A549 (cell line): ENCODE measurements at regions not wholly inside any gene's neighbourhood (a gene's known extent, or its start where the extent isn't known, plus 50 kb on each side); places are given as distances from the start of the nearest gene placed in this dataset.
"Not testable (repeated sequence)": the region's sequence is repeated elsewhere in the genome, so short reads cannot be mapped to it uniquely, and the experiment has no call there.

Source experiments
- ATAC-seq, 2 experiments: fragments of 200-7000 bp in 1 of 2; fragments of >200 bp in 1 of 2; cut with Nextera tagmentation in 1 of 2; cut with Tn5 transposase in 1 of 2; 3 replicates each; pipeline versions ENCODE4 v1.8.0 to v1.9.1; 2018 to 2020; ENCODE audit warnings: mild to moderate bottlenecking in 1 of 2, moderate library complexity in 1 of 2
- CTCF ChIA-PET: fragments of 300-600 bp; sonication (Branson Sonifier 250); formaldehyde crosslinking; extraction: SDS; loops from one replicate; lab custom pipeline; 2021; ENCODE audit warnings: antibody characterized with exemption, inconsistent platforms; lab: Yijun Ruan, JAX
- POLR2A ChIA-PET: fragments of 350-600 bp; formaldehyde crosslinking; extraction: SDS; loops from one replicate; lab custom pipeline; 2021; ENCODE audit warnings: antibody characterized with exemption, inconsistent platforms; lab: Yijun Ruan, JAX
- DNase-seq, 2 experiments: peaks; one replicate each; pipeline versions ENCODE4 v3.0.0 to v3.0.0-alpha.2; 2011 to 2016; ENCODE audit warnings: low read depth in 1 of 2, low spot score in 1 of 2
- FAIRE-seq: peaks from 2 replicates; lab custom pipeline; 2011; peaks lifted over from hg19 to GRCh38; lab: Jason Lieb, UNC
- H3K27ac ChIP-seq, 2 experiments: fragments of >200 bp; sonication (Bioruptor Twin); formaldehyde crosslinking; 3 replicates each; pipeline ENCODE4 v1.5.1; 2016 to 2017
- H3K4me1 ChIP-seq: fragments of >200 bp; sonication (Bioruptor Twin); formaldehyde crosslinking; 3 replicates; pipeline ENCODE4 v1.6.1; 2016
- H3K4me2 ChIP-seq: fragments of >200 bp; sonication (Bioruptor Twin); formaldehyde crosslinking; 3 replicates; pipeline ENCODE4 v1.6.1; 2016
- H3K4me3 ChIP-seq: fragments of >200 bp; sonication (Bioruptor Twin); formaldehyde crosslinking; 3 replicates; pipeline ENCODE4 v1.5.1; 2016
- H3K9me3 ChIP-seq: fragments of >200 bp; sonication (Bioruptor Twin); formaldehyde crosslinking; 3 replicates; pipeline ENCODE4 v1.6.1; 2016
- CEBPB ChIP-seq, 2 experiments: fragments of >200 bp in 1 of 2; sonication (Bioruptor Twin) in 1 of 2; formaldehyde crosslinking in 1 of 2; IDR thresholded peaks; 2 replicates each; pipeline ENCODE4 v1.6.1; 2012 to 2016
- CHD2 ChIP-seq: fragments of 150-350 bp; IDR thresholded peaks from 2 replicates; pipeline ENCODE4 v1.6.1; 2014; ENCODE audit warnings: low read length; ENCODE audit not compliant: partially characterized antibody
- EHF ChIP-seq: fragments of 250-450 bp; sonication (Bioruptor Pico); IDR thresholded peaks from 2 replicates; pipeline ENCODE4 v1.5.0; 2020; ENCODE audit warnings: mild to moderate bottlenecking
- FOSB ChIP-seq: fragments of 250-450 bp; sonication (Bioruptor Pico); IDR thresholded peaks from 2 replicates; pipeline ENCODE4 v1.5.0; 2020; ENCODE audit warnings: mild to moderate bottlenecking, moderate library complexity
- HES2 ChIP-seq: fragments of >200 bp; sonication (Bioruptor Twin); formaldehyde crosslinking; IDR thresholded peaks from 2 replicates; pipeline ENCODE4 v1.6.1; 2016
- HOXA7 ChIP-seq: fragments of 250-450 bp; sonication (Bioruptor Pico); IDR thresholded peaks from 2 replicates; pipeline ENCODE4 v1.5.0; 2020; ENCODE audit warnings: mild to moderate bottlenecking, moderate library complexity
- KDM5A ChIP-seq: fragments of 200-600 bp; sonication (generic); IDR thresholded peaks from 2 replicates; pipeline ENCODE4 v1.6.1; 2016; ENCODE audit warnings: antibody characterized with exemption, mild to moderate bottlenecking
- MAFK ChIP-seq: fragments of 450-650 bp; IDR thresholded peaks from 2 replicates; pipeline ENCODE4 v1.6.1; 2014; ENCODE audit not compliant: partially characterized antibody
- MAZ ChIP-seq: fragments of 150-350 bp; IDR thresholded peaks from 2 replicates; pipeline ENCODE4 v1.6.1; 2014; ENCODE audit warnings: antibody characterized with exemption, low read depth, low read length, borderline replicate concordance
- NFE2L2 ChIP-seq: fragments of 150-350 bp; conservative IDR thresholded peaks from 2 replicates; pipeline ENCODE4 v1.6.1; 2014; ENCODE audit warnings: low read length
- NPAS2 ChIP-seq: fragments of 250-450 bp; sonication (Bioruptor Pico); IDR thresholded peaks from 2 replicates; pipeline ENCODE4 v1.8.0; 2022; ENCODE audit warnings: mild to moderate bottlenecking, moderate library complexity, borderline replicate concordance
- RAD21 ChIP-seq, 2 experiments: fragments of >200 bp in 1 of 2; sonication (Bioruptor Twin) in 1 of 2; formaldehyde crosslinking in 1 of 2; IDR thresholded peaks in 1 of 2; conservative IDR thresholded peaks in 1 of 2; 2 replicates in 1 of 2; 3 replicates in 1 of 2; pipeline ENCODE4 v1.6.1; 2012 to 2018; ENCODE audit warnings: inconsistent platforms in 1 of 2
- RCOR1 ChIP-seq: fragments of 150-350 bp; IDR thresholded peaks from 2 replicates; pipeline ENCODE4 v1.6.1; 2014; ENCODE audit warnings: antibody characterized with exemption, low read length, low read depth
- REST ChIP-seq: fragments of 200-600 bp; sonication (generic); IDR thresholded peaks from 2 replicates; pipeline ENCODE4 v1.6.1; 2016; ENCODE audit warnings: antibody characterized with exemption, mild to moderate bottlenecking, moderate library complexity
- RFX5 ChIP-seq: fragments of 450-650 bp; IDR thresholded peaks from 2 replicates; pipeline ENCODE4 v1.7.1; 2014; ENCODE audit warnings: antibody characterized with exemption, mild to moderate bottlenecking, moderate library complexity
- SMC3 ChIP-seq: fragments of >200 bp; sonication (Bioruptor Twin); formaldehyde crosslinking; IDR thresholded peaks from 3 replicates; pipeline ENCODE4 v1.6.1; 2018; ENCODE audit warnings: inconsistent platforms
- ZC3H11A ChIP-seq: fragments of 450-650 bp; IDR thresholded peaks from 2 replicates; pipeline ENCODE4 v1.6.1; 2014; ENCODE audit warnings: antibody characterized with exemption, mild to moderate bottlenecking
- WGBS: methylation state at CpG from one replicate; pipeline ENCODE4 v1.1.6; 2017; ENCODE audit errors: missing lambda C conversion rate; 5-methylcytosine and 5-hydroxymethylcytosine counted together

- H3K4me2 ChIP-seq = no peak overlapping the region
- no peaks in the 10 kb centered on the region for H3K4me1 ChIP-seq
- ChIA-PET CTCF (no interaction called here), POLR2A (no interaction called here)
- DNase-seq (no peak), FAIRE-seq (no peak), ATAC-seq (no peak)
- no peaks in the 10 kb centered on the region for H3K9me3 ChIP-seq
- WGBS = 48% methylated on average over 4 of the region's 4 CpGs
- H3K27ac ChIP-seq = no peak overlapping the region
- H3K4me3 ChIP-seq = no peak overlapping the region
- TF ChIP-seq RFX5 (no peak), NPAS2 (CRISPR knock-in tag) (no peak), HES2 (no peak), RAD21 (conservative IDR thresholded peaks at IDR 0.05 in 1 of 2, IDR thresholded peaks at IDR 0.05 in 1 of 2) (no peak), ZC3H11A (no peak), MAFK (no peak), MAZ (no peak), EHF (no peak), FOSB (CRISPR knock-in tag) (no peak), CEBPB (IDR thresholded peaks at IDR 0.05) (no peak), RCOR1 (no peak)
- TF ChIP-seq, all 56 proteins: peak for 0
Observed at GRCh38 chr14:71566276-71566675, 366.0 kb upstream of the RGS6 start.

GRCh38 chr14:71567499-71568133 lies 364.6 kb upstream of the RGS6 start:
- POLR2A ChIA-PET, ATAC-seq, CTCF ChIA-PET: not testable (repeated sequence)

GRCh38 chr14:71574976-71575375 lies 357.3 kb upstream of the RGS6 start:
- Histone ChIP-seq H3K4me2 (peak overlapping the region; percentile 56), H3K4me1 (peaks cover 17% of the 10 kb centered on the region), H3K9me3 (no peaks in the 10 kb centered on the region), H3K4me3 (no peak overlapping the region)
- 26% methylated on average over 2 of the region's 2 CpGs for WGBS
- POLR2A ChIA-PET = no interaction called here
- peak; percentile 64 to 66; a peak in 4 of 6 replicates for ATAC-seq
- no peak for FAIRE-seq
- peak; percentile 8 to 58 for DNase-seq
- TF ChIP-seq CHD2 = no peak
- no peak for TF ChIP-seq NFE2L2
- TF ChIP-seq CEBPB (IDR thresholded peaks at IDR 0.05) = no peak
- no peak for TF ChIP-seq REST
- no peak for TF ChIP-seq SMC3
- no peak for TF ChIP-seq HOXA7 (CRISPR knock-in tag)
- no peak for TF ChIP-seq KDM5A
- TF ChIP-seq, all 56 proteins: peak for 0
- H3K27ac ChIP-seq = peak overlapping the region in 1 of 2 experiments; percentile 25; a peak in 1 of 6 replicates
- CTCF ChIA-PET = no interaction called here

More at GRCh38 chr14:71567499-71568133, 364.6 kb upstream of the RGS6 start:
- H3K4me3 ChIP-seq, H3K4me1 ChIP-seq, H3K27ac ChIP-seq, H3K9me3 ChIP-seq, DNase-seq, H3K4me2 ChIP-seq, FAIRE-seq: not testable (repeated sequence)
- 60% methylated on average over 2 of the region's 2 CpGs for WGBS
